Activated B cell treated with CpG ODN at 0.5 μM for 24 hours (primary cell): ENCODE measurements at regions not wholly inside any gene's neighbourhood (a gene's known extent, or its start where the extent isn't known, plus 50 kb on each side); places are given as distances from the start of the nearest gene placed in this dataset.
"Not testable (repeated sequence)": the region's sequence is repeated elsewhere in the genome, so short reads cannot be mapped to it uniquely, and the experiment has no call there.

Experiments
- ATAC-seq: fragments of 200-7000 bp; cut with Tn5 transposase; one replicate; pipeline ENCODE4 v1.10.0; 2021; ENCODE audit warnings: low read depth, mild to moderate bottlenecking, moderate library complexity
- CTCF ChIA-PET: fragments of 350-600 bp; sonication (Branson Sonifier 250); formaldehyde crosslinking; loops from one replicate; lab custom pipeline; 2021; ENCODE audit warnings: antibody characterized with exemption; lab: Charles Lee
- POLR2A ChIA-PET: fragments of 350-600 bp; sonication (Branson Sonifier 250); formaldehyde crosslinking; loops from one replicate; lab custom pipeline; 2021; ENCODE audit warnings: antibody characterized with exemption; lab: Charles Lee
- DNase-seq: peaks from one replicate; pipeline ENCODE4 v3.0.0; 2022
- H3K27ac Mint-ChIP-seq: one replicate; pipeline ENCODE4 v1.8.0; 2020; ENCODE audit warnings: mixed read lengths
- H3K27me3 Mint-ChIP-seq: one replicate; pipeline ENCODE4 v1.8.0; 2021; ENCODE audit warnings: mixed read lengths
- H3K36me3 Mint-ChIP-seq: one replicate; pipeline ENCODE4 v1.8.0; 2021; ENCODE audit warnings: low read depth, mixed read lengths
- H3K4me1 Mint-ChIP-seq: one replicate; pipeline ENCODE4 v1.8.0; 2021; ENCODE audit warnings: mixed read lengths
- H3K4me3 Mint-ChIP-seq: one replicate; pipeline ENCODE4 v1.8.0; 2020; ENCODE audit warnings: mild to moderate bottlenecking, mixed read lengths
- H3K9me3 Mint-ChIP-seq: one replicate; pipeline ENCODE4 v1.8.0; 2020; ENCODE audit warnings: mixed read lengths
- intact Hi-C: fragments of 100-400 bp; cut with micrococcal nuclease; formaldehyde crosslinking; loops from one replicate; pipeline ENCODE4 v1.15.1; 2024
- TF ChIP-seq, protein P1 (sequence below): fragments of 200-600 bp; IDR thresholded peaks from one replicate; pipeline ENCODE4 v1.8.0; 2022; ENCODE audit warnings: antibody characterized with exemption, mild to moderate bottlenecking

DNA sequence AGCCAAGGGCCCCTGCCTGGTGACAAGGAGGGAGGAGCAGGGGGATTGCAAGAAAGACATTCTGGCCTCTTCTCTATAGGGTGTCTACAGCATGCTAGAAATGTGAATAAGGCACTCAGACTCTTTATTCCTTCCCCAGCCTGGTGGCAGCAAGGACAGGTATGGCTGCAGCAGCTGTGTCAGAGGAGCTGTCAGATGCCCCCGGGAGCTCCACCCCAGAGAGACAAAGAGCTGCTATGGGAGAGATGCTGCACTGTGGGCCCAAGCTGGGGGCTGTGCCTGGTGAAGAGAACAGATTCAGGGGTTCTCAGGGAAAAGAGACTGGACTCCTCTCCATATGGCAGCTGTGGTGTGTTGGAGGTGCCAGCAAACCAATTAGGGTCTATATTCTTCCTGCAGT lies 1063.3 kb downstream of the OLFM4 start:
- H3K36me3 Mint-ChIP-seq = no peaks in the 10 kb centered on the region
- no peaks in the 10 kb centered on the region for H3K4me1 Mint-ChIP-seq
- H3K27me3 Mint-ChIP-seq = no peaks in the 10 kb centered on the region
- TF ChIP-seq, protein P1, sequence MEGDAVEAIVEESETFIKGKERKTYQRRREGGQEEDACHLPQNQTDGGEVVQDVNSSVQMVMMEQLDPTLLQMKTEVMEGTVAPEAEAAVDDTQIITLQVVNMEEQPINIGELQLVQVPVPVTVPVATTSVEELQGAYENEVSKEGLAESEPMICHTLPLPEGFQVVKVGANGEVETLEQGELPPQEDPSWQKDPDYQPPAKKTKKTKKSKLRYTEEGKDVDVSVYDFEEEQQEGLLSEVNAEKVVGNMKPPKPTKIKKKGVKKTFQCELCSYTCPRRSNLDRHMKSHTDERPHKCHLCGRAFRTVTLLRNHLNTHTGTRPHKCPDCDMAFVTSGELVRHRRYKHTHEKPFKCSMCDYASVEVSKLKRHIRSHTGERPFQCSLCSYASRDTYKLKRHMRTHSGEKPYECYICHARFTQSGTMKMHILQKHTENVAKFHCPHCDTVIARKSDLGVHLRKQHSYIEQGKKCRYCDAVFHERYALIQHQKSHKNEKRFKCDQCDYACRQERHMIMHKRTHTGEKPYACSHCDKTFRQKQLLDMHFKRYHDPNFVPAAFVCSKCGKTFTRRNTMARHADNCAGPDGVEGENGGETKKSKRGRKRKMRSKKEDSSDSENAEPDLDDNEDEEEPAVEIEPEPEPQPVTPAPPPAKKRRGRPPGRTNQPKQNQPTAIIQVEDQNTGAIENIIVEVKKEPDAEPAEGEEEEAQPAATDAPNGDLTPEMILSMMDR = no peak
- H3K9me3 Mint-ChIP-seq = peaks cover 11% of the 10 kb centered on the region
- DNase-seq (no peak), ATAC-seq (no peak)
- intact Hi-C loops = no loop called here
- CTCF ChIA-PET = no interaction called here
- POLR2A ChIA-PET = no interaction called here
- H3K4me3 Mint-ChIP-seq = no peak overlapping the region
- no peak overlapping the region for H3K27ac Mint-ChIP-seq

DNA sequence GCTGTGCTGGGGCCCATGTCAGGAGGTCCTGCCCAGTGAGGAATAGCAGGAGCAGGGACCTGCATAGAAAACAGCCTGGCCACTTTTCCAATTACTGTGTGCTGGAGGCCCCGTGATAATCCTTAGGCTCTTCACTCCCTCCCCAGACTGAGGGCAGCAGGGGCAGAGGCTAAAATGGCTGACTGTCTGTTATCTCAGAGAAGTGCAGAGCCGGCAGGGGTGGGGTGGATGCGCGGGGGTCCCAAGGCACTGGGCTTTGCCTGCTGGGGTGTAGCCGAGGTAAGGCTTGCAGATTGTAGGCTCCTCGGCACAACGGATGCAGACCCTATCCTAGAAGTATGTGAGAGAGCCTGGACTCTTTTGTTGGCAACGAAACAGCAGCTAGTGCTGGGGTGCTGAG lies 1064.1 kb downstream of the OLFM4 start:
- TF ChIP-seq, protein P1 = no peak
- intact Hi-C loops = no loop called here
- DNase-seq = no peak
- Mint-ChIP-seq H3K4me1 (no peaks in the 10 kb centered on the region), H3K4me3 (no peak overlapping the region), H3K27me3 (no peaks in the 10 kb centered on the region), H3K36me3 (no peaks in the 10 kb centered on the region), H3K9me3 (peaks cover 11% of the 10 kb centered on the region), H3K27ac (no peak overlapping the region)
- ChIA-PET POLR2A (no interaction called here), CTCF (no interaction called here)
- ATAC-seq = no peak

DNA sequence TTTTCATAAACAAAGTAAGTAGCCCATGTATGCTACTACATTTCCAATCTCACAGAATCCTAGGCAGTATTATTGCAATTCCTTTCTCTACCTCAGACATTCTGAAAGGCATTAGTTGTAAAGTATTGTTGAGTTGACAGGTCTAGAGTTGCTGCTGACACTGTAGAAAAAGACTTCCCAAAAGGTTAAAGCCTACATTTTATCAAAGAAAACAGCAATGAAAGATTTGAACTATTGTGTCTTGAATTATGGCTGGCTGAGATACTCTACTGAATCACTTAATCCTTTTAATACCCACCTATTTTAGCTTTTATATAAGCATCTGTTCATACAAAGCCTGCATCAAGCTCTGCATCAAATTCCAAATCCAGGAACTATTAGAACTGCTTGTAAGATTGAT lies 1082.0 kb downstream of the OLFM4 start:
- ChIA-PET POLR2A (no interaction called here), CTCF (no interaction called here)
- Mint-ChIP-seq H3K27ac (no peak overlapping the region), H3K4me1 (no peaks in the 10 kb centered on the region), H3K9me3 (peaks cover 5% of the 10 kb centered on the region), H3K4me3 (no peak overlapping the region), H3K27me3 (no peaks in the 10 kb centered on the region), H3K36me3 (no peaks in the 10 kb centered on the region)
- TF ChIP-seq, protein P1 = no peak
- ATAC-seq (no peak), DNase-seq (no peak)
- intact Hi-C loops = no loop called here

DNA sequence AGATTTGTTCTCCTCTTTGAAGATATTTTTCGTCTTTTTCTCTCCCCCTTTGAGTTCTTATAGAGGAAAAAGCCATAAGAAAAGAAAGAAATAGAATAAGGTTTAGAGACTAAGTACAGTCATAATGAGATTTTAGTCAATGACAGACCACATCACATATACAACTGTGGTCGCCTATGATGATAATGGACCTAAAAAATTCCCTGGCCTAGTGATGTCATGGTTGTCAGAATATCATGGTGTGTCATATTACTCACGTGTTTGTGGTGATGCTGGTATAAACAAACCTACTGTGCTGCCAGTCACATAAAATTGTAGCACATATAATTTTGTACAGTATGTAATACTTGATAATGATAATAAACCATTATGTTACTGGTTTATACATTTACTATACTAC lies 1096.1 kb downstream of the OLFM4 start:
- intact Hi-C loops = no loop called here
- no peaks in the 10 kb centered on the region for H3K36me3 Mint-ChIP-seq
- ATAC-seq (no peak), DNase-seq (no peak)
- peaks cover 11% of the 10 kb centered on the region for H3K9me3 Mint-ChIP-seq
- H3K4me1 Mint-ChIP-seq = no peaks in the 10 kb centered on the region
- no peak overlapping the region for H3K27ac Mint-ChIP-seq
- CTCF ChIA-PET = no interaction called here
- no peak overlapping the region for H3K4me3 Mint-ChIP-seq
- TF ChIP-seq, protein P1 = no peak
- POLR2A ChIA-PET = no interaction called here
- H3K27me3 Mint-ChIP-seq = no peaks in the 10 kb centered on the region

DNA sequence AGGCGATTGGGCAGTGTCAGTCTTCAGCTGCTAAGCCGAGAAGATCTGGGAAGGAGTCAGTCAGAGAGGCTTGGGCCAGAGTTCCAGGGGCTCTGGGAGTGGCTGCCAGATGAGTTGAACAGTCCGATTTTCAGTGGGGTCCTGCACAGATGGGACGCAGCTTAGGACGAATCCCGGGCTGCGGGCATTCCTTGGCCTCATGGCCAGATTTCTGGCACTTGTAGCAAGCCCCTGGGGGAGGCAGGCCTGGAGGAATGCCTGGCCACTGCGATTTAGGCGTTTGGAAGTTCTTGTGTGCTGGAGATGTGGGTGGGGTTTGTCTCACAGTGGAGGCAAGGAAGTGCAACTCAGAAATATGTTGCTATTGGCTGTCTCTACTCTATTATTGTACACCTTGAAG lies 1102.3 kb downstream of the OLFM4 start:
- H3K36me3 Mint-ChIP-seq, POLR2A ChIA-PET, CTCF ChIA-PET, ATAC-seq, intact Hi-C loops, H3K4me3 Mint-ChIP-seq, H3K27ac Mint-ChIP-seq, H3K27me3 Mint-ChIP-seq, DNase-seq, H3K4me1 Mint-ChIP-seq: not testable (repeated sequence)
- H3K9me3 Mint-ChIP-seq = peaks cover 15% of the 10 kb centered on the region

DNA sequence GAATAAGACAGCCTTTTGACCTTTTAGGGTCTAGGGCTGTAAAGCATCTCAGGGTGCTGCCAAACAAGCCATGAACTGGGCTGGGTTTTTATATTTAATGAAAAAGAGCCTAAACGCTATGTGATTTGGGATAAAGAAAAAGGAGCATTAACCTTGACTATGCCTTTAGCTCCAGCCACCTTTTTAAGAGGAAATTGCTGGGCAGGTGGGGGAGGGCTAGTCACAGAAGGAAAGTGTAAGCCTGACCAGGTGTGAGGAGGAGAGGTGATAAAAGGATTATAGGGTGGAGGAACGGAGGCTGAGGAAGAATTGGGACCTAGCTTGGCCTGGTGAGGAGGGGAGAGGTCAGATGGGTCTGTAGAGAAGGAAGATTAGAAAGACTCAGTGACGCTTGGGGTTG lies 1102.8 kb downstream of the OLFM4 start:
- H3K4me3 Mint-ChIP-seq, CTCF ChIA-PET, H3K27me3 Mint-ChIP-seq, intact Hi-C loops, ATAC-seq, H3K4me1 Mint-ChIP-seq, H3K36me3 Mint-ChIP-seq, POLR2A ChIA-PET, H3K27ac Mint-ChIP-seq, DNase-seq: not testable (repeated sequence)
- peaks cover 13% of the 10 kb centered on the region for H3K9me3 Mint-ChIP-seq

DNA sequence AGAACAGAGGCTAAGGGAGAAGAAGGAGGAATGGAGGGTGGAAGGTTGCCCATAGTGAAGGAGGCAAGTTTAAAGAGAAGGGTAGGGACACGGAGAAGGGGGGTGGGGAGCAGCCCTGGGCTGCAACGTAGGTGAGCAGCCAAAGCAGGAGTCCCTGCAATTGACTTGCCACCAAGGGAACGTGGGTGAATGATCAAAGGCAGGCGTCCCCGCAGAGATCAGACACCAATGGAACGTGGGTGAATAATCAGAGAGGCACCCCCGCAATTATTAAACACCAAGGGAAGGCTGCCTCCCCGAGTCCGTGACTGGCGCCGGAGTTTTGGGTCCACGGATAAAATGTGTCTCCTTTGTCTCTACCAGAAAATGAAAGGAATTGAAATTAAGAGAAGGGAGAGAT lies 1103.5 kb downstream of the OLFM4 start:
- H3K27me3 Mint-ChIP-seq, CTCF ChIA-PET, ATAC-seq, H3K4me3 Mint-ChIP-seq, H3K36me3 Mint-ChIP-seq, DNase-seq, POLR2A ChIA-PET, H3K4me1 Mint-ChIP-seq, H3K27ac Mint-ChIP-seq, intact Hi-C loops: not testable (repeated sequence)
- H3K9me3 Mint-ChIP-seq = peaks cover 11% of the 10 kb centered on the region

DNA sequence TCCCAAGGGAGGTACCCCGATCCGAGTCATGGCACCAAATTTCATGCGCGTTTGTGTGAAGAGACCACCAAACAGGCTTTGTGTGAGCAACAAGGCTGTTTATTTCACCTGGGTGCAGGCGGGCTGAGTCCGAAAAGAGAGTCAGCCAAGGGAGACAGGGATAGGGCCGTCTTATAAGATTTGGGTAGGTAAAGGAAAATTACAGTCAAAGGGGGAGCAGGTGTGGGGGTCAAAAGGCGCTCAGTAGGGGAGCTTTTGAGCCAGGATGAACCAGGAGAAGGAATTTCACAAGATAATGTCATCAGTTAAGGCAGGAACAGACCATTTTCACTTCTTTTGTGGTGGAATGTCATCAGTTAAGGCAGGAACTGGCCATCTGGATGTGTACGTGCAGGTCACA lies 1104.1 kb downstream of the OLFM4 start:
- H3K27me3 Mint-ChIP-seq, ATAC-seq, DNase-seq, H3K4me1 Mint-ChIP-seq, H3K36me3 Mint-ChIP-seq, POLR2A ChIA-PET, CTCF ChIA-PET, H3K4me3 Mint-ChIP-seq, H3K27ac Mint-ChIP-seq, intact Hi-C loops: not testable (repeated sequence)
- peaks cover 11% of the 10 kb centered on the region for H3K9me3 Mint-ChIP-seq
